Stomach (tissue), 8 donors: ENCODE measurements at regions not wholly inside any gene's neighbourhood (a gene's known extent, or its start where the extent isn't known, plus 50 kb on each side); places are given as distances from the start of the nearest gene placed in this dataset.

Source experiments
- DNase-seq, 2 donors: peaks; one replicate each; pipeline versions ENCODE4 v3.0.0 to v3.0.0-alpha.2; 2013 to 2019
- H3K27ac ChIP-seq, 5 donors: fragments of 200-600 bp in 4 of 5; sonication (generic) in 4 of 5; one replicate each; pipeline ENCODE4 v1.5.1; 2013 to 2019; ENCODE audit warnings: mild to moderate bottlenecking in 1 of 5, moderate library complexity in 1 of 5
- H3K27me3 ChIP-seq, 3 donors: fragments of 200-600 bp; sonication (generic); one replicate each; pipeline ENCODE4 v1.5.1; 2017 to 2019; ENCODE audit warnings: mixed run types in 1 of 3
- H3K36me3 ChIP-seq, 4 donors: fragments of 200-600 bp; sonication (generic); 1 replicate in 3 of 4; 2 replicates in 1 of 4; pipeline ENCODE4 v1.5.1; 2016 to 2019
- H3K4me1 ChIP-seq, 4 donors: fragments of 200-600 bp; sonication (generic); one replicate each; pipeline ENCODE4 v1.5.1; 2016 to 2019
- H3K4me3 ChIP-seq, 4 donors: fragments of 200-600 bp; sonication (generic) in 3 of 4; one replicate each; pipeline ENCODE4 v1.5.1; 2016 to 2019; ENCODE audit warnings: mild to moderate bottlenecking in 1 of 4
- H3K9me3 ChIP-seq, 4 donors: fragments of 200-600 bp; sonication (generic); one replicate each; pipeline ENCODE4 v1.5.1; 2016 to 2019
- CTCF ChIP-seq, 7 experiments: fragments of 450-650 bp in 4 of 7; fragments of 200-600 bp in 3 of 7; sonication (generic) in 3 of 7; IDR thresholded peaks; one replicate each; pipeline ENCODE4 v1.5.1; 2016 to 2019; ENCODE audit warnings: antibody characterized with exemption in 7 of 7, control low read depth in 2 of 7, mild to moderate bottlenecking in 1 of 7
- EP300 ChIP-seq: sonication (generic); formaldehyde crosslinking; IDR thresholded peaks from one replicate; pipeline ENCODE4 v1.6.1; 2017; ENCODE audit warnings: antibody characterized with exemption
- POLR2A ChIP-seq, 4 donors: fragments of 450-650 bp; IDR thresholded peaks; one replicate each; pipeline ENCODE4 v1.6.1; 2016; ENCODE audit warnings: antibody characterized with exemption in 4 of 4, control low read depth in 2 of 4, mild to moderate bottlenecking in 1 of 4, moderate library complexity in 1 of 4
- POLR2AphosphoS5 ChIP-seq, 3 donors: sonication (generic); formaldehyde crosslinking; IDR thresholded peaks; one replicate each; pipeline ENCODE4 v1.6.1; 2016; ENCODE audit warnings: antibody characterized with exemption in 3 of 3
- WGBS, 5 donors: extraction: QIAGEN DNeasy Blood & Tissue Kit in 3 of 5; methylation state at CpG; one replicate each; pipeline versions ENCODE4 v1.1.5 to v1.1.7; 2013 to 2018; 5-methylcytosine and 5-hydroxymethylcytosine counted together
- intact Hi-C: fragments of 100-400 bp; cut with DNase I; formaldehyde crosslinking; loops from one replicate; pipeline ENCODE4 v1.15.1; 2023; ENCODE audit warnings: low total_unique reads
- donor health status: healthy with polysubstance abuse.
- donor health status: Bipolar disorder and iron deficiency.
- donor health status: healthy.

DNA sequence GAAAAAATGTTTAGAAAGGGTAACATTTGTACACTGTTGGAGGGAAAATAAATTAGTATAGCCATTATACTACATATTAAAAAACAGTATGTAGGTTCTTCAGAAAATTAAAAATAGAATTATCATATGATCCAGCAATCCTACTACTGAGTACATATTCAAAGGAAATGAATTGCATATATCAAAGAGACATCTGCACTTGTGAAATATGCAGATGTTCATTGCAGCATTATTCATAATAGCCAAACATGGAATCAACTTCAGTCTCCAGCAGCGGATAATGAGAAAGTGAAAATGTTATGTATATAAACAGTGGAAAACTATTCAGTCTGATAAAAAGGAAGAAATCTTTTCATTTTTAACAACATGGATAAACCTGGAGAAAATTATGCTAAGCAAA lies 695.5 kb downstream of the SLCO4C1 start:
- Histone ChIP-seq H3K4me3 (no peak overlapping the region), H3K27me3 (no peaks in the 10 kb centered on the region), H3K4me1 (no peaks in the 10 kb centered on the region), H3K9me3 (peaks cover 0 to 3% (median under 1%) of the 10 kb centered on the region in 4 donors), H3K27ac (no peak overlapping the region), H3K36me3 (no peaks in the 10 kb centered on the region)
- DNase-seq, result no peak
- WGBS, 5 donors, result 79 to 94% (median 82%) methylated on average over 1 of the region's 1 CpG
- TF ChIP-seq CTCF (IDR thresholded peaks at IDR 0.05) (no peak), POLR2AphosphoS5 (IDR thresholded peaks at IDR 0.05) (no peak), EP300 (no peak), POLR2A (IDR thresholded peaks at IDR 0.05) (no peak)
- intact Hi-C loops, result no loop called here

GRCh38 chr5:101590384-101590783 lies 687.3 kb upstream of the ST8SIA4 start:
- 29 to 50% (median 42%) methylated on average over 1 of the region's 1 CpG for WGBS, 5 donors
- no peaks in the 10 kb centered on the region for H3K36me3 ChIP-seq
- H3K4me1 ChIP-seq, result no peaks in the 10 kb centered on the region
- no peaks in the 10 kb centered on the region for H3K27me3 ChIP-seq
- DNase-seq, result no peak
- no peak overlapping the region for H3K4me3 ChIP-seq
- no peak overlapping the region for H3K27ac ChIP-seq
- TF ChIP-seq CTCF (IDR thresholded peaks at IDR 0.05) (peak in 1 of 7 experiments; percentile 10), POLR2A (IDR thresholded peaks at IDR 0.05) (no peak)
- H3K9me3 ChIP-seq, result peaks cover 0 to 9% (median 7%) of the 10 kb centered on the region in 4 donors
- intact Hi-C loops, result no loop called here

GRCh38 chr5:101585366-101585765 lies 682.3 kb upstream of the ST8SIA4 start:
- H3K27ac ChIP-seq, result no peak overlapping the region
- no peaks in the 10 kb centered on the region for H3K27me3 ChIP-seq
- H3K4me1 ChIP-seq, result no peaks in the 10 kb centered on the region
- peak in 1 of 2 donors; percentile 7 for DNase-seq
- H3K4me3 ChIP-seq, result no peak overlapping the region
- WGBS, 5 donors, result 38 to 68% (median 60%) methylated on average over 1 of the region's 1 CpG
- intact Hi-C loops, result no loop called here
- H3K36me3 ChIP-seq, result no peaks in the 10 kb centered on the region
- TF ChIP-seq EP300 (no peak), POLR2A (IDR thresholded peaks at IDR 0.05) (no peak), POLR2AphosphoS5 (IDR thresholded peaks at IDR 0.05) (no peak), CTCF (IDR thresholded peaks at IDR 0.05) (no peak)
- H3K9me3 ChIP-seq, result no peaks in the 10 kb centered on the region

- H3K9me3 ChIP-seq, result no peaks in the 10 kb centered on the region
- H3K27ac ChIP-seq, result no peak overlapping the region
- no peak overlapping the region for H3K4me3 ChIP-seq
- no peaks in the 10 kb centered on the region for H3K36me3 ChIP-seq
- no peaks in the 10 kb centered on the region for H3K4me1 ChIP-seq
- 84 to 92% (median 90%) methylated on average over 3 of the region's 3 CpGs for WGBS, 5 donors
- no peak for DNase-seq
- H3K27me3 ChIP-seq, result no peaks in the 10 kb centered on the region
- intact Hi-C loops, result no loop called here
- TF ChIP-seq CTCF (IDR thresholded peaks at IDR 0.05) (no peak), POLR2A (IDR thresholded peaks at IDR 0.05) (no peak), EP300 (no peak), POLR2AphosphoS5 (IDR thresholded peaks at IDR 0.05) (no peak)
These were observed 677.5 kb upstream of the ST8SIA4 start for GRCh38 chr5:101580591-101580990.
